GM19452 (cell line): ENCODE measurements at regions not wholly inside any gene's neighbourhood (a gene's known extent, or its start where the extent isn't known, plus 50 kb on each side); places are given as distances from the start of the nearest gene placed in this dataset.

Experiments used
- ATAC-seq: cut with Tn5 transposase; IDR thresholded peaks from one replicate; pipeline ENCODE4 v1.9.1; 2021; ENCODE audit not compliant: unreplicated experiment

DNA sequence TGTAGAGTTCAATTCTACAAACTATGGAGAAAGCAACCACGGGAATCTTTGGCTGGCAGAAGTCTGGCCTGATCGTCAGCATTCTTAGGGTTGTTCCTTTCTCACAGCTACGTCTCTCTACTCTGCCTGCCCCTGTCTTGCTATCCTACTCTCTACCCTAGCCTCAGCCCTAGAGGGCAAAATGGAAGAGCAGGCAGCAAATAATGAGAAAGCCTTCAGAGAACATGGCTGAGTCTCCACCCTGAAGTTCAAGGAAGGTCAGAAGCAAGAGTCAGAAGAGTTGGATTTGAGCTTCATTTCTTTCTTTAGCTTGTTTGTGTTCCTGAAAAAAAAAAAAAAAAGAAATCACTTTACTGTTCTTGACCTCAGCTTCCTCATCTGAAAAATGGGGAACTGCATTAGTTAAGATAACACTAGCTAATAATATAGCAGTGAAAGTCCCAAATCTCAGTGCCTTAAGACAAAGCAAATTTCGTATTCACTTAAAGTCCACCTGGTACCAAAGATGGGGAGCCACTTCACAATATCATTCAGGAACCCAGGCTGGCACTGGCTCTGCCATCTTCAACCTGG is 50.2 kb upstream of the CCND2 start:
- no peak for ATAC-seq

DNA sequence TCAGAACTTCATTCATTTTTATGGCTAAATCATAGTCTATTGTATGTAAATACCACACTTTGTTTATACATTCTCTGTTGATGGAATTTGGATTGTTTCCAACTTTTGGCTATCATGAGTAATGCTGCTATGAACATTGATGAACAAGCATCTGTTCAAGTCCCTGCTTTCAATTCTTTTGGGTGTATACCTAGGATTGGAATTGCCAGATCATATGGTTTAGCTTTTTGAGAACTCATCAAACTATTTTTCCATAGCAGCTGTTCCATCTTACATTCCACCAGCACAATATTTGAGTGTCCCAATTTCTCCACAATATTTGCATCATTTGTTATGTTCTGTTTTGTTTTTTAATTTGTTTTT is 52.3 kb upstream of the CCND2 start:
- ATAC-seq, result no peak

- ATAC-seq, result no peak
Measured at GRCh38 chr12:4220536-4221257, 52.9 kb upstream of the CCND2 start.

- ATAC-seq, result no peak
Measured at GRCh38 chr12:4217091-4217490, 56.5 kb upstream of the CCND2 start.

DNA sequence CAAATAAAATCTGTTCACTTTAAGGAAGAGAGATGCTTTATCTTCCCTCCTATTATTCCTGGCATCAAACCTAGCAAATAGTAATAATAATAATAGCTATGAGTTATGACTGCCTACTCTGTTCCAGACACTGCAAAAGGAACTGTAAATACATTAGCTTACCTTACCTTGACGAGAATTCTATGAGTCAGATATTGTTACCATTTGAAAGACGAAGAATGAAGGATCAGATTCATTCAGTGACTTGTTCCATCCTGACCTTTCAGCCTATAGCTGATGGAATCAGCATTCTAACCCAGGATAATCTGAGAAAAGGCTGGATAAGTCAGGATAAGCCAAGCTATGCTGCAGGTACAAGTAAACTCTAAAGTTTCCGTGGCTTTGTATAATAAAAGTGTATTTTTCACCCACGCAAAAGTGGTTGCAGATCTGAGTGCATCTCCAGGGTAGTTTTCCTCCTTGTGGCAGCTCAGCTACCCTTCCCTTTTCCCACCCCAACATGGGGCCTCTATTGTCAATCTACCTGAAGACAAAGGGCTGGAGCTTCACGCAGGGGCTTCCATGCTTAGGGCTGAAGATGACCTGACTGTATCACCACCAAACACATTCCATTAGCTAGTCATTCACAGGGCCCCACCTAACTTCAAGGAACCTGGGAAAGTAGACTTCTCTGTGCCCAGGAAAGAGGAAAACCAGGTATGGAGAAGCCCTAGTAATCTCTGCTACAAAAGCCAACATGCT is 57.2 kb upstream of the CCND2 start:
- no peak for ATAC-seq

GRCh38 chr12:4215229-4216186 is 58.1 kb upstream of the CCND2 start:
- ATAC-seq, result peak; percentile 68

DNA sequence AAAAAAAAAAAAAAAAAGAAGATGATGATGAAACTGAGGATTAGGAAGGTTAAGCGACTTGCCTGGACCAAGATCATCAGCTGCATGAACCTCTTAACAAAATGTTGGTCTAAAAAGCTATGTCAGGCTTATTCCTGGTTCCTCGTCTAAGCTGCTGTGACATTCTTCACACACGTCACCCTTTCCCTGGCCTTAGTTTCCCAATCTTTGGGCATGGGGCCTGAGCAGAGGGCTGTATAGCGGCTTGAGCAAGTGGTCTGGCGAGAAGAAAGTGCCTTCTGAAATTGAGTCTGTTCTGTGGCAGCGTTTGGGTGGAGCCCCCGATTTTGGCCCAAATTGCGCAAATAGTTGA is 58.7 kb upstream of the CCND2 start:
- no peak for ATAC-seq

GRCh38 chr12:4213471-4213870 is 60.1 kb upstream of the CCND2 start:
- ATAC-seq, result no peak

DNA sequence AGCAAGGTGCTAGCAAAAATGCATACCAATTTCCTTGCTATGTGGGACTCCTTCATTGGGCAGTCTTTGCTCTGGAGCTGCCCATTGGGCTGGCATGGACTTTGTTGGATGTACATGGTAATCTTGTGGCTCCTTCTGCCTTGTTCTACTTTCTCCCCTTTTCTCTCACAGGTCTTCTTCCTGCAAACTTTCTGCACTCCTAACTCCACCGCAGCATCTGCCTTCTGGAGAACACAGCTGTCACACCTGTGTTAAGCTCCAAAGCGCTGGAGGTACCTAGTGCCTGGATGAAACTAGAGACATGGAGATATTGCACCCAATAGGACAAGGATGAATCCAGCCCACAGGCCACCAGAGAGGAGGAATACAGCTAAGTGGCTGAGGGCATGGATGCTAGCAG is 60.7 kb upstream of the CCND2 start:
- no peak for ATAC-seq

- ATAC-seq, result no peak
Measured at GRCh38 chr12:4211372-4211771, 62.2 kb upstream of the CCND2 start.

GRCh38 chr12:4210183-4210582 is 63.4 kb upstream of the CCND2 start:
- no peak for ATAC-seq

DNA sequence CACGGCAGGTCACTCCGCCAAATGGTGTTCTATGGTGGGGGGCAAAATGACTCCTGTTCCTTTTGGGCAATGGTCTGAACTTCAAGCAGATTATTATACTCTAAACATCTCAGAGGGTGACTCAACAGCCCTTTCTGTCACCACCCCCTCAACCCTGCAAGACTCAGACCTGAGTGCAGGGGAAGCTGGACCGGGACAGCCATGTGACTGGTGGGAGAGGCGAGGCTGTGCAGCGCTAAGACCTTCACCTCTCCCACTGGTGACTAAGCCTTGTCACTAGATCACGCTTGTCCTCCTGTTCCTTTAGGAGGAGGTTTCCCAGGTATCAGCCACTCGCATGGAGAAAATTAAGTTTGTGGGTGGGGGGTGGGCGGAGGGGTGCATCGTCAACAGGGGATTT is 67.1 kb upstream of the CCND2 start:
- ATAC-seq, result no peak

GRCh38 chr12:4203772-4204376 is 69.7 kb upstream of the CCND2 start:
- no peak for ATAC-seq

DNA sequence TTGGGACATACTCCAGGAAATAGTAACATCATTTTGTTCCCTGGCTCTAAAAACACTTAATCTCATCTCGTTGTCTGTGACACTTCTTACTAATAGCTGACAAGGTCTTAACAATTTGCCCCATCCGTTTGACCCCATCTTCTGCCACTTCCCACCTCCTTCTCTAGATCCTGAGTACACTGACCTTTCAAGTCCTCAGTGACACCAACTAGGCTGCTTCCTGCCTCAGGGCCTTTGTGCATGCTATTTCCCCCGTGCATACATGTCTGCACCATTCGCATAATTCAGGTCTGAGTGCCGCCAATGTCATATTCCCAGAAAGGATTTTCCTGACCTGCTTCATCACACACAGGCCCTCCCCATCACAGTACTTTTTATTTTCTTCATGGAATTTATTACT is 70.6 kb upstream of the CCND2 start:
- no peak for ATAC-seq

- no peak for ATAC-seq
Measured at GRCh38 chr12:4202487-4202886, 71.1 kb upstream of the CCND2 start.

- ATAC-seq, result no peak
Measured at GRCh38 chr12:4201333-4202100, 72.0 kb upstream of the CCND2 start.

DNA sequence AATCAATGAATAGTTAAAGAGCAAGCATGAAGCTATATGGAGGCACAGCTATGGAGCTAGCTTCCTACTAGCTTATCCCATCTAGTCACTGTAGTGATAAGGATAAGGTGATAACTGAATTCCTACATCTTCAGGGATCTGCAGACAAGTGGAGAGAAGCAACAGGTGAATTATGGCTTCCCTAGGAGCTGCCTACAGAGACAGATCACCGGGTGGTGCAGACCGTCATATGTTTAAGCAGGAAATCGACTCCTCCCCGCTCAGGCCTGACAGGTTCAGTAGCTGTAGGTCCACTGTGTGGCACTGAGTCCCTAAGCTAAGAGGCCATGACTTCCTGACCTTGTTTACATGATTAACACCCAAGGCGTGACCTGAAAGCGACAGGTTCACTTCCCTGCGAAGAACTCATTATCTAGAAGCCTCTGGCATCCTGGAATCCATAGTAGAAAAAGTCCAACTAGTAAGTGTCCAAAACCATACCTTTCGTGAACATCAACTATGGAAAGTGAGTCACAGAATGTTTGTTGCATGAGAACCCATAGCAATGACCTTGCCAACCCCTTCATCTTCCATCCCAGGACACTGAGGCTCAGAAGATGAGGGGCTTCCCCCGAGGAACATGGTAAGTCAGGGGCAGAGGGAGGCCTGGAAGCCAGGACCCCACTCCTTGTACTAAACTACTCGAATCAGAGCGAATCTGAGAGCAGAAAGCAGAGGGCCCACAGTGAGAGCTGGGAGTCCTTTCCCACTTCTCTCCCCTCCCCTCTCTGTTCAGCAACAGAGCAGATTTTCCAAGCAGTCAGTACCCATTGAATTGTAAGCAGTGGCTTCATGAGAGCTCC is 75.4 kb upstream of the CCND2 start:
- no peak for ATAC-seq

DNA sequence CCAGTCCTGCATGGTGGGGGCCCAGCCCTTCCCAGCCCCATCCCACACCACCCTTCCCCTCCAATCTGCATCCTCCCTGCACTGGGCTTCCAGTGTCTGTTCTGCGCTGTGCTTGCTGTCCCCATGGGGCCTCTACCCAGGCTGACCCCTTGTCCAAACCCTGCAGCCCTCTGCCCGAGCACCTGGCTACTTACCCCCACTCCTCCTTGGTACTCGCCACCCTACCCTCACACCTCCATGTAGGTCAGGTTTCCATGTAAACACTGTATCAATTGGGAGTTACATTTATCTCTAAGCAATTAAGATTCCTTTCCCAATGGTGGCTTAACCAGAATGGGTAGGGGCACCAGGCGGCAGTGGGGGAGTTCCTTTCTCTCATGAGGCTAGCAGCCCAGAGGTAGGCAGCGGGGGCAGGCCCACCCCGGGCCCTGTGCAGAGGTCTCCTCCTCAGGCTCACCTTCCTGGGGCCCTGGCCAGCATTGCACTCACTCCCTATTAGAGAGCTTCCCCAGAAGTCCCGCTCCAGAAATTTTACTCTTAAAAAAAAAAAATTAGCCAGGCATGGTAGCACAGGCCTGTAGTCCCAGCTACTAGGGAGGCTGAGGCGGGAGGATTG is 76.6 kb upstream of the CCND2 start:
- no peak for ATAC-seq

GRCh38 chr12:4194668-4195067 is 78.9 kb upstream of the CCND2 start:
- no peak for ATAC-seq
